Glomerular visceral epithelial cell (primary cell): ENCODE measurements at regions not wholly inside any gene's neighbourhood (a gene's known extent, or its start where the extent isn't known, plus 50 kb on each side); places are given as distances from the start of the nearest gene placed in this dataset.

Experiments
- DNase-seq: peaks from one replicate; pipeline ENCODE4 v3.0.0-alpha.2; 2016; ENCODE audit errors: extremely low spot score

DNA sequence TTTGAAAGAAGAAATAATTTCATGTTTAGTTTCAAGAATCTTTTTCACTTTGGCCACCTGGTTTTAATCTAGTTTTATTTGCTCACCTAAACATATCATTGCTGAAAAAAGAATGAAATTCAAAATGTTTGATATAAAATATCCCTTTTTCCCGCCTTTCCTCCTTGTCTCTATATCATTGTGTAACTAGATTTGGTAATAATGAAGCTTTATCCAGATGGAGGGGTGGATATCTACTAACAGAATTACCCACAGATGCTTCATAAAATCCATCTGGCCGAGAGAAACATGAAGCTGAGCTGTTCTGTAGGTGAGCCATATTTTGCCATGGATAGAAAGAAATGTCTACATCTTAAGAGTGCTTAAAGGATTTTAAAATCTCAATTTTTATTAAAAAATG, 214.7 kb downstream of the ICE1 start:
- DNase-seq: no peak

- no peak for DNase-seq
Measured at GRCh38 chr5:5634817-5635216, 212.3 kb downstream of the ICE1 start.

DNA sequence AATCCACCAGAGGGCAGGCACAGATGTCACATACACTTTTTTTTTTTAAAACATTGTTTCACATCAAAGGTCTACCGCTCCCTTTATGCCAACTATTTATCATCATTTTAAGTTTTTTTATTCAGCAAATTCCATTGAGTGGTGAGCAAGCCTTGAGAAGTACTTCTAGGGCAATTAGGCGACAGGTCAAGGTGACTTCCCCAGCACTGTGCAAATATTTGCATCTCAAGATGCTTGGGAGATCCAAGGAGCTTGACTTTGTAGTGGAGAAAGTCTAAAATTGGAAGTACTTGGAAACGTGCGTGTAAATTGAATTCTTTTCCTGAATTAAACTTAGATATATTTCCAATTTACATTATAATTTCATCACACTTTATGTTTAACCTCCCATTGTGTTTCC, 211.1 kb downstream of the ICE1 start:
- no peak for DNase-seq

DNA sequence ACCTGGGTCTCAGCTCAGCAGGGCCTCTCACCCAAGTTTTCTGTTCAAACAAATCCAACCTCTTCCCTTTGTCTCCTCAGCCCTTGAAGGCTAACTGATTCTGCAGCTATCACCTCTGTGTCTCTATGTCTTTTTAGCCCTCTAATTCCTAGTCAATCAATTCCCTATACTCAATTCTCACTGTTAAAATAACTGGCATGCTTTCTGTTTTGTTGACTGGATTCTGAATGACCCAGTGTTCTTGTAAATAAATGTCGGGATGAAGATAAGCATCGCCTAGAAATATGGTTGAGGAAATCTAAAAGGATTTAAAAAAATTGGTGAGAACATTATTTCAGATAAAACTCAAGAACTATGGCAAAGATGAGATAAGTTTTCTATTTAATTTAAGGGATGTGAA, 210.2 kb downstream of the ICE1 start:
- no peak for DNase-seq

GRCh38 chr5:5629607-5629978, 207.1 kb downstream of the ICE1 start:
- no peak for DNase-seq

- no peak for DNase-seq
Measured at GRCh38 chr5:5628866-5629606, 206.6 kb downstream of the ICE1 start.

GRCh38 chr5:5626412-5626811, 203.9 kb downstream of the ICE1 start:
- no peak for DNase-seq

- DNase-seq: no peak
Measured at GRCh38 chr5:5625491-5625890, 203.0 kb downstream of the ICE1 start.

- DNase-seq: no peak
Measured at GRCh38 chr5:5623397-5623796, 200.9 kb downstream of the ICE1 start.

GRCh38 chr5:5622806-5623205, 200.3 kb downstream of the ICE1 start:
- DNase-seq: no peak

DNA sequence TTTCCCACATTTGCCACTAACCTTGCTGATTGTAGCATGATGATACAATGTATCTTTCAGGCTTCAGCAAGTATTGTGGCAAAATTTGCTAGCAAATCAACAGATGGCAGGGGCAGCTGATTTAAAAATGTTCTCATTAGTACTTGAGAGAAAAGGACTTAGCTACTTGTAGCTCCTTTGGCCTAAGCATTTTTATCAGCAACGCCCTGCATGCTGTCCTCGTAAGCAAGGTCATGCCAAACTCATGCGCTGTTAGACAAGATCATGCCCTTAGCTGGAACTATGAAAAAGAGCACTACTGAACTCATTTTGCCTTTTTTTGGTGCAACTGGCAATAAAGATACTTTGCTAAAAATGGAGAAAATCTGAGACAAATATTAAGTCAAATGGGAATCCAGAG, 197.1 kb downstream of the ICE1 start:
- no peak for DNase-seq

DNA sequence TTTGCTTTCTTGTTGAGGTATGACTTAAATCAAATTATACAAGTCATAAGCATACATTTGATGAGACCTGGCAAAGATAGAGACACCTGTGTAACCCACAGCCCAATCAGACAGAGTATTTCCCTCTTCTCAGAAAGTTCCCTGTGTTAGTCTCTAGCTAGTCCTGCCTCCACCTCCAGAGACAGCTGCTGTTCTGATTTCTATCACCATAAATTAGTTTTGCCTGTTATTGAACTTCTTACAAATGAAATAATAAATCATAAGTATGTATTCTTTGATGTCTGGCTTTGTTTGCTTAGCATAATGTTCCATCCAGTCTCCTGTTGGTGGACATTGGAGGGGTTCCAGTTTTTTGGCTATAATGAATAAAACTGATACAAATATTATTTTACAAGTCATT, 194.5 kb downstream of the ICE1 start:
- DNase-seq: no peak

GRCh38 chr5:5616247-5616895, 193.9 kb downstream of the ICE1 start:
- no peak for DNase-seq

DNA sequence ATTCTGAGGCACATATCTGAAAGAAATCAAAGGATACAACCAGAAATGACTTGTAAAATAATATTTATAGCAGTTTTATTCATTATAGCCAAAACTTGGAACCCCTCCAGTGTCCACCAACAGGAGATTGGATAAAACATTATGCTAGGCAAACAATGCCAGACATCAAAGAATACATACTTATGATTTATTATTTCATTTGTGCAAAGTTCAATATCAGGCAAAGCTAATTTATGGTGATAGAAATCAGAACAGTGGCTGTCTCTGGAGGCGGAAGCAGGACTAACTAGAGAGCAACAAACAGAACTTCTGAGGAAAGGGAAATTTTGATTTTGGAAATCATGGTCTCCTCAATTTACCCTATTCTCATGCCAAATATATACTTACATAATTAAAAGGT, 193.1 kb downstream of the ICE1 start:
- no peak for DNase-seq

DNA sequence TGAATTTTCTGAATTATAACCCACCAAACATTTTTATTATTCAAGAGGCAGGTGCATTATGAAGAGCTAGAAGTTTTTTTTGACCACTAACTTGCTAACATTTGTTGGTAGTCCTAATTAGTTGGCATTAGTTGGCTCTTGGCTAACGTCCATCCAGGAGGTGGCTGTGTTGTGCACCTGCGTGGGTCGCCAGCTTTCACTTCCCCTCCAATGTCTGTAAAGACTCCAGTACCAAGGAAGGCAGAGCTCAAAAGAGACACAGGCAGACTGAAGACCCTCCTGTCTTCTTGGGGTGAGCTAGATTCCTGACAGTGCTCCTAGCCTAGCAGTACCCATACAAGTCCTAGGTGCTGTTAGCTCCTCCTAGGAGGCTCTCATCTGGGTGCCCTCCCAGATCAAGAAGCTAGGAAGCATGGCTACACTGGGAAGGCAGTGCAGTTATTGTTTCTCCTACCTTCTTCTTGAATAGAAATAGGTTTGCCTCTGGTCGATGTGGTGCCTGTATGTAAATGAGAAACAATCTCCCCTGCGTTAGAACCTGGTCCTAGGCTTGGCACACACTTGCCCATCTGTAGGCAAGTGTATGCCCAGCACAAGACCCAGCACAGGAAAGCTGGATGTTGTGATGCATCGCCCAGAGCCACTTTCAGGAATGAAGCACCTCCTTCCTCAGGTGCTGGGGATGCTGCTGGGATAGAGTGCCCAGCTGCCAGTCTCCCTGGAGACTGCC, 190.9 kb downstream of the ICE1 start:
- DNase-seq: no peak

DNA sequence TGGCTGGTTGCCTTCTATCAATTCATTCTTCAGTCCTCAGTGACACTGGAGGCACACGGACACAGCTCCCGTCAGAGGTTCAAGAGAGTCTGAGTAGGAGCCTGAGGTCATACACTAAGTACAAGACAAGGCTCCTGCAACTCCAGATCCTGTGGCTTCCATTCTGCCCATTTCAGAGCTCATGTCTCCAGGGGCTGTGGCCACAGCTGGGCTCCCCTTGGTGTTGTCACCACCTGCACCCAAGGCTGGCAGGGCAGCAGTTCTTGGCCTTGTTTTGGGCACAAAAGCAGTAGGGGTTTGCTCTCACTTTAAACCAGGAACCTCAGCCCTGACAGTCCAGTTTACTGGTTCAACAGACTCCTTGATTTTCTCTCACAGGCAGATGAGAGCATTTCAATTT, 189.6 kb downstream of the ICE1 start:
- DNase-seq: no peak

GRCh38 chr5:5609935-5610334, 187.5 kb downstream of the ICE1 start:
- no peak for DNase-seq

- no peak for DNase-seq
Measured at GRCh38 chr5:5605170-5605764, 182.8 kb downstream of the ICE1 start.

- no peak for DNase-seq
Measured at GRCh38 chr5:5602554-5602953, 180.1 kb downstream of the ICE1 start.

DNA sequence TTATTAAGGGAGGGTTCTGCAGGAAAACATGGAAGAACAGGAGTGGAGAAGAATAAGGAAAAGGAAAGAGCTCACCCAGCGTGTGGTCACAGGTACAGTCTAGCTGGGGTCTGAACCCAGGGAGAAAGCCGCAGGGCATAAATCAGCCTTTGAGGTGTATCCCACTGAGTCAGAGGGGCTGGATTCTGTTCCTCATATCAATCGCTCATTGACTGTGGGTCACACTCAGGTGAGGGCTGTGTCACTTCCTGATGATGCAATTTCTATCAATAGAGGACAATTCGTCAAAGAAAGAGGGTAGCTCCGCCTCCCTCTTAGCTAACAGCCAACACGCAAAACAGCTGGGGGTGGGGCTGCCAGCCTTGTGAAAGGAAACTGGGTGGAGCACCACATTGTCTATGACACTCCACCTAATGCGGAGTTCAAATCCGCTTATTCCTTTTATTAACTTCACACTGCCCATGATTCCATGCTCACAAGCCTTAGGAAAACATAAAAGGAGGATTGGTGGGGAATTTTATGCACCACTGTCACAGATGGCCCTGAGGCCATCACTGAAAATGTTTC, 176.2 kb downstream of the ICE1 start:
- no peak for DNase-seq

- DNase-seq: no peak
Measured at GRCh38 chr5:5593391-5593790, 170.9 kb downstream of the ICE1 start.

DNA sequence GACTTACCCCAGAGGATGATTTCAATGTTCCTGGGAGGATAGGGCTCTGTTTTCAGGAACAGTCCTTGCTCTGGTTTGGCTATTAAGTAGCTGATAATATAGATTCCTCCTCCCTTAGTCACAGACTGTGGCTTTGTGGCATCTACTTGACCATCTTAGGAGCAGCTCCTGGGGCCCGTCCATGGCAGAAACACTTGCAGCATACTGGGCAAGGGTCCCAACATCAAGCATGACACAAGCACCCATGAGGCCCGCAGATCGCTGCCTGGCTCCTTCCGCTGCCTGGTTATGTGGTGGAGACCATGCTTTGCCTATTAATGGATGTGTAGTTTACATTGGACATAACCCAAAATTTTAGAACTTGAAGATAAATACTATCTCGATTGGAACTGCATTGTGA, 170.1 kb downstream of the ICE1 start:
- DNase-seq: no peak
